HCT116 (cell line): ENCODE measurements at regions not wholly inside any gene's neighbourhood (a gene's known extent, or its start where the extent isn't known, plus 50 kb on each side); places are given as distances from the start of the nearest gene placed in this dataset.

Source experiments
- ATAC-seq: fragments of 200-7000 bp; cut with Tn5 transposase; 2 replicates; pipeline ENCODE4 v1.9.1; 2020; ENCODE audit warnings: mild to moderate bottlenecking, moderate library complexity
- BruUV-seq: library from RNA; stranded (reverse); fragments of 400-500 nt; replicated peaks from 2 replicates; lab custom pipeline; 2021; lab: Mats Ljungman, UMichigan
- CTCF ChIA-PET: fragments of 300-600 bp; sonication (Branson Sonifier 250); formaldehyde crosslinking; loops from one replicate; lab custom pipeline; 2021; ENCODE audit warnings: antibody characterized with exemption; lab: Charles Lee
- POLR2A ChIA-PET: fragments of 300-600, 350-600 bp; sonication (Branson Sonifier 250); formaldehyde crosslinking; loops from one replicate; lab custom pipeline; 2021; ENCODE audit warnings: antibody characterized with exemption; lab: Charles Lee
- RAD21 ChIA-PET, 2 experiments: fragments of 300-600 bp; sonication (Branson Sonifier 250); formaldehyde crosslinking; loops; one replicate each; lab custom pipeline; 2023; ENCODE audit warnings: low total read pairs in 2 of 2; ENCODE audit not compliant: uncharacterized antibody in 2 of 2, unreplicated experiment in 2 of 2, low non-redundant PET in 1 of 2; lab: Charles Lee
- DNase-seq: peaks from one replicate; pipeline ENCODE4 v3.0.0-alpha.2; 2010; ENCODE audit warnings: low read depth, low spot score
- H2AFZ ChIP-seq: fragments of 200-600 bp; shearing (Covaris generic), sonication (generic); 2 replicates; pipeline ENCODE4 v1.6.1; 2017; ENCODE audit warnings: low read depth, mixed run types, mixed read lengths, antibody characterized with exemption, low read length; ENCODE audit not compliant: poor library complexity, severe bottlenecking
- H3K27ac ChIP-seq: 2 replicates; pipeline ENCODE4 v1.5.1; 2012; ENCODE audit warnings: low read depth, low read length
- H3K27me3 ChIP-seq: fragments of 200-600 bp; sonication (generic); 2 replicates; pipeline ENCODE4 v1.6.1; 2016; ENCODE audit warnings: mixed run types, low read length, mixed read lengths; ENCODE audit not compliant: insufficient read depth
- H3K36me3 ChIP-seq, 2 experiments: fragments of 200-500 bp in 1 of 2; fragments of 200-600 bp in 1 of 2; sonication (Bioruptor generic) in 1 of 2; sonication (generic) in 1 of 2; 2 replicates each; pipeline versions ENCODE4 v1.5.1 to v1.6.1; 2014 to 2016; ENCODE audit warnings: low read length in 2 of 2, inconsistent platforms in 1 of 2, mixed read lengths in 1 of 2, mixed run types in 1 of 2; ENCODE audit not compliant: insufficient read depth in 2 of 2, control insufficient read depth in 1 of 2
- H3K4me1 ChIP-seq, 2 experiments: fragments of 200-600 bp in 1 of 2; sonication (generic) in 1 of 2; 2 replicates each; pipeline versions ENCODE4 v1.5.1 to v1.6.1; 2012 to 2017; ENCODE audit warnings: low read length in 2 of 2, inconsistent platforms in 1 of 2, mild to moderate bottlenecking in 1 of 2, mixed read lengths in 1 of 2, mixed run types in 1 of 2, moderate library complexity in 1 of 2; ENCODE audit not compliant: insufficient read depth in 2 of 2, control insufficient read depth in 1 of 2
- H3K4me2 ChIP-seq: fragments of 200-600 bp; sonication (generic); 2 replicates; pipeline ENCODE4 v1.6.1; 2017; ENCODE audit warnings: mixed run types, low read length, mixed read lengths
- H3K4me3 ChIP-seq, 2 experiments: fragments of 200-600 bp in 1 of 2; sonication (generic) in 1 of 2; replicated peaks in 1 of 2; 2 replicates each; pipeline ENCODE4 v1.5.1; 2011 to 2016; ENCODE audit warnings: low read length in 2 of 2, control low read depth in 1 of 2, low read depth in 1 of 2, mild to moderate bottlenecking in 1 of 2, mixed read lengths in 1 of 2, mixed run types in 1 of 2
- H3K79me2 ChIP-seq: fragments of 200-600 bp; sonication (generic); 2 replicates; pipeline ENCODE4 v1.6.1; 2017; ENCODE audit warnings: mild to moderate bottlenecking, mixed run types, low read length, moderate library complexity, mixed read lengths; ENCODE audit not compliant: insufficient read depth
- H3K9ac ChIP-seq: fragments of 200-600 bp; sonication (generic); 2 replicates; pipeline ENCODE4 v1.6.1; 2016; ENCODE audit warnings: low read length, mixed read lengths
- H3K9me2 ChIP-seq: fragments of 200-600 bp; sonication (generic), shearing (Covaris generic); 2 replicates; pipeline ENCODE4 v1.6.1; 2017; ENCODE audit warnings: mixed run types, mild to moderate bottlenecking, moderate library complexity; ENCODE audit not compliant: insufficient read depth
- H3K9me3 ChIP-seq, 2 experiments: fragments of 200-500 bp in 1 of 2; fragments of 200-600 bp in 1 of 2; sonication (Bioruptor generic) in 1 of 2; sonication (generic) in 1 of 2; 2 replicates each; pipeline ENCODE4 v1.6.1; 2014 to 2017; ENCODE audit warnings: low read length in 2 of 2, mixed read lengths in 2 of 2, inconsistent platforms in 1 of 2, low read depth in 1 of 2, mild to moderate bottlenecking in 1 of 2, mixed run types in 1 of 2, moderate library complexity in 1 of 2; ENCODE audit not compliant: control insufficient read depth in 1 of 2, insufficient read depth in 1 of 2
- H4K20me1 ChIP-seq: fragments of 200-600 bp; sonication (generic), shearing (Covaris generic); 2 replicates; pipeline ENCODE4 v1.6.1; 2017; ENCODE audit warnings: mixed run types, mild to moderate bottlenecking, moderate library complexity; ENCODE audit not compliant: insufficient read depth
- CBX3 ChIP-seq: IDR thresholded peaks from 2 replicates; pipeline ENCODE4 v1.6.1; 2012; ENCODE audit warnings: low read depth
- EGR1 ChIP-seq: IDR thresholded peaks from 2 replicates; pipeline ENCODE4 v1.6.1; 2012; ENCODE audit warnings: low read depth
- ELF1 ChIP-seq: IDR thresholded peaks from 2 replicates; pipeline ENCODE4 v1.6.1; 2012; ENCODE audit warnings: low read depth, borderline replicate concordance
- EZH2 ChIP-seq: fragments of 200-600 bp; sonication (generic); IDR thresholded peaks from 2 replicates; pipeline ENCODE4 v1.6.1; 2017; ENCODE audit warnings: antibody characterized with exemption, mixed run types
- FOSL1 ChIP-seq: IDR thresholded peaks from 2 replicates; pipeline ENCODE4 v1.6.1; 2012; ENCODE audit warnings: low read depth
- JUND ChIP-seq: IDR thresholded peaks from 2 replicates; pipeline ENCODE4 v1.6.1; 2012
- POLR2AphosphoS5 ChIP-seq: IDR thresholded peaks from 2 replicates; pipeline ENCODE4 v1.6.1; 2011; ENCODE audit warnings: mild to moderate bottlenecking, low read depth, low read length, moderate library complexity
- RAD21 ChIP-seq: IDR thresholded peaks from 2 replicates; pipeline ENCODE4 v1.6.1; 2012; ENCODE audit warnings: low read depth, mild to moderate bottlenecking
- SIN3A ChIP-seq: IDR thresholded peaks from 2 replicates; pipeline ENCODE4 v1.6.1; 2012; ENCODE audit warnings: low read depth
- SP1 ChIP-seq: IDR thresholded peaks from 2 replicates; pipeline ENCODE4 v1.6.1; 2012; ENCODE audit warnings: low read depth
- SRF ChIP-seq: IDR thresholded peaks from 2 replicates; pipeline ENCODE4 v1.6.1; 2012; ENCODE audit warnings: low read depth
- TCF7L2 ChIP-seq: IDR thresholded peaks from 2 replicates; pipeline ENCODE4 v1.7.0; 2011; ENCODE audit warnings: borderline replicate concordance, inconsistent platforms; ENCODE audit not compliant: insufficient read depth, insufficient read length; ENCODE audit errors: extremely low read depth
- YY1 ChIP-seq: IDR thresholded peaks from 2 replicates; pipeline ENCODE4 v1.6.1; 2011; ENCODE audit warnings: low read length, low read depth, moderate library complexity, mild to moderate bottlenecking; ENCODE audit not compliant: insufficient replicate concordance; ENCODE audit errors: extremely low read depth
- ZFX ChIP-seq: fragments of 450-650 bp; IDR thresholded peaks from 2 replicates; pipeline ENCODE4 v1.6.1; 2017
- ZNF274 ChIP-seq: fragments of 200-500 bp; sonication (Bioruptor generic); IDR thresholded peaks from 2 replicates; pipeline ENCODE4 v1.6.1; 2014; ENCODE audit warnings: mild to moderate bottlenecking, low read depth, low read length, inconsistent platforms
- intact Hi-C: fragments of 100-400 bp; cut with micrococcal nuclease; formaldehyde crosslinking; loops from 2 replicates; pipeline ENCODE4 v1.10.0; 2022
- TF ChIP-seq, protein P1 (sequence below): IDR thresholded peaks from 2 replicates; pipeline ENCODE4 v1.6.1; 2012
- TF ChIP-seq, protein P2 (sequence below), 3 experiments: fragments of 200-600 bp in 1 of 3; sonication (generic) in 1 of 3; IDR thresholded peaks in 2 of 3; conservative IDR thresholded peaks in 1 of 3; 2 replicates each; pipeline ENCODE4 v1.5.1; 2012 to 2017; ENCODE audit warnings: low read depth in 2 of 3, low read length in 2 of 3, antibody characterized with exemption in 1 of 3, borderline replicate concordance in 1 of 3, control low read depth in 1 of 3, mild to moderate bottlenecking in 1 of 3, mixed read lengths in 1 of 3, mixed run types in 1 of 3, moderate library complexity in 1 of 3; ENCODE audit not compliant: insufficient read depth in 1 of 3

GRCh38 chr6:50288241-50288640 lies 238.5 kb upstream of the DEFB112 start:
- no peak overlapping the region for H3K4me3 ChIP-seq
- RAD21 ChIA-PET, result no interaction called here
- no peak for DNase-seq
- CTCF ChIA-PET, result no interaction called here
- H3K9ac ChIP-seq, result no peak overlapping the region
- no peak overlapping the region for H2AFZ ChIP-seq
- intact Hi-C loops, result no loop called here
- no TSS peak for BruUV-seq
- H3K9me3 ChIP-seq, result peaks cover 0 to 9% of the 10 kb centered on the region in 2 experiments; a peak in 1 of 4 replicates
- no peaks in the 10 kb centered on the region for H3K79me2 ChIP-seq
- H3K36me3 ChIP-seq, result no peaks in the 10 kb centered on the region
- no peaks in the 10 kb centered on the region for H4K20me1 ChIP-seq
- no peaks in the 10 kb centered on the region for H3K9me2 ChIP-seq
- TF ChIP-seq EGR1 (no peak), YY1 (no peak), FOSL1 (no peak), ZNF274 (no peak), ELF1 (no peak), TCF7L2 (no peak), SIN3A (no peak), CBX3 (no peak), SP1 (no peak), POLR2AphosphoS5 (no peak), ZFX (no peak), SRF (no peak), JUND (no peak), RAD21 (no peak), EZH2 (no peak)
- TF ChIP-seq, protein P1, sequence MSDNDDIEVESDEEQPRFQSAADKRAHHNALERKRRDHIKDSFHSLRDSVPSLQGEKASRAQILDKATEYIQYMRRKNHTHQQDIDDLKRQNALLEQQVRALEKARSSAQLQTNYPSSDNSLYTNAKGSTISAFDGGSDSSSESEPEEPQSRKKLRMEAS, result no peak
- TF ChIP-seq, protein P2, sequence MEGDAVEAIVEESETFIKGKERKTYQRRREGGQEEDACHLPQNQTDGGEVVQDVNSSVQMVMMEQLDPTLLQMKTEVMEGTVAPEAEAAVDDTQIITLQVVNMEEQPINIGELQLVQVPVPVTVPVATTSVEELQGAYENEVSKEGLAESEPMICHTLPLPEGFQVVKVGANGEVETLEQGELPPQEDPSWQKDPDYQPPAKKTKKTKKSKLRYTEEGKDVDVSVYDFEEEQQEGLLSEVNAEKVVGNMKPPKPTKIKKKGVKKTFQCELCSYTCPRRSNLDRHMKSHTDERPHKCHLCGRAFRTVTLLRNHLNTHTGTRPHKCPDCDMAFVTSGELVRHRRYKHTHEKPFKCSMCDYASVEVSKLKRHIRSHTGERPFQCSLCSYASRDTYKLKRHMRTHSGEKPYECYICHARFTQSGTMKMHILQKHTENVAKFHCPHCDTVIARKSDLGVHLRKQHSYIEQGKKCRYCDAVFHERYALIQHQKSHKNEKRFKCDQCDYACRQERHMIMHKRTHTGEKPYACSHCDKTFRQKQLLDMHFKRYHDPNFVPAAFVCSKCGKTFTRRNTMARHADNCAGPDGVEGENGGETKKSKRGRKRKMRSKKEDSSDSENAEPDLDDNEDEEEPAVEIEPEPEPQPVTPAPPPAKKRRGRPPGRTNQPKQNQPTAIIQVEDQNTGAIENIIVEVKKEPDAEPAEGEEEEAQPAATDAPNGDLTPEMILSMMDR (IDR thresholded peaks at IDR 0.05 in 2 of 3, conservative IDR thresholded peaks at IDR 0.05 in 1 of 3; ENCODE audit: borderline replicate concordance in 1 of 3, insufficient read depth in 1 of 3, low read depth in 2 of 3, low read length in 2 of 3), result no peak
- no peaks in the 10 kb centered on the region for H3K4me1 ChIP-seq
- no peak for ATAC-seq
- POLR2A ChIA-PET, result no interaction called here
- H3K4me2 ChIP-seq, result no peak overlapping the region
- H3K27me3 ChIP-seq, result no peaks in the 10 kb centered on the region
- no peak overlapping the region for H3K27ac ChIP-seq
